Vagina (tissue), 2 donors: ENCODE measurements at regions not wholly inside any gene's neighbourhood (a gene's known extent, or its start where the extent isn't known, plus 50 kb on each side); places are given as distances from the start of the nearest gene placed in this dataset.

Experiments
- CTCF ChIP-seq, 3 experiments: fragments of 450-650 bp in 2 of 3; fragments of 200-600 bp in 1 of 3; sonication (generic) in 1 of 3; IDR thresholded peaks; one replicate each; pipeline ENCODE4 v1.5.1; 2017 to 2019; ENCODE audit warnings: antibody characterized with exemption in 3 of 3, mild to moderate bottlenecking in 2 of 3, moderate library complexity in 2 of 3
- POLR2A ChIP-seq, 2 donors: fragments of 450-650 bp; IDR thresholded peaks; one replicate each; pipeline ENCODE4 v1.6.1; 2017; ENCODE audit warnings: antibody characterized with exemption in 2 of 2, mild to moderate bottlenecking in 2 of 2, moderate library complexity in 2 of 2
- POLR2AphosphoS5 ChIP-seq, 2 donors: sonication (generic); formaldehyde crosslinking; IDR thresholded peaks; one replicate each; pipeline ENCODE4 v1.9.0; 2017; ENCODE audit warnings: antibody characterized with exemption in 2 of 2, mild to moderate bottlenecking in 2 of 2, low read depth in 1 of 2; ENCODE audit not compliant: insufficient read depth in 1 of 2

- TF ChIP-seq CTCF (IDR thresholded peaks at IDR 0.05) (no peak), POLR2AphosphoS5 (IDR thresholded peaks at IDR 0.05; ENCODE audit: insufficient read depth in 1 of 2, low read depth in 1 of 2) (no peak), POLR2A (IDR thresholded peaks at IDR 0.05) (no peak)
Observed at GRCh38 chr2:60644951-60645350, 91.5 kb upstream of the BCL11A start.
